OCI-LY7 (cell line): ENCODE measurements at regions not wholly inside any gene's neighbourhood (a gene's known extent, or its start where the extent isn't known, plus 50 kb on each side); places are given as distances from the start of the nearest gene placed in this dataset.

Experiments used
- EZH2phosphoT487 ChIP-seq: fragments of 200-600 bp; sonication (generic); IDR thresholded peaks from 2 replicates; pipeline ENCODE4 v1.6.1; 2018; ENCODE audit warnings: low read depth, borderline replicate concordance, mild to moderate bottlenecking, mixed run types, antibody characterized with exemption, low read length, moderate library complexity, mixed read lengths
- TF ChIP-seq, protein P1 (sequence below): fragments of 200-600 bp; sonication (generic); conservative IDR thresholded peaks from 2 replicates; pipeline ENCODE4 v1.5.1; 2014; ENCODE audit warnings: mild to moderate bottlenecking, antibody characterized with exemption, low read length, moderate library complexity, mixed read lengths

GRCh38 chr5:56413546-56413945 is 180.4 kb upstream of the ANKRD55 start:
- TF ChIP-seq, protein P1, sequence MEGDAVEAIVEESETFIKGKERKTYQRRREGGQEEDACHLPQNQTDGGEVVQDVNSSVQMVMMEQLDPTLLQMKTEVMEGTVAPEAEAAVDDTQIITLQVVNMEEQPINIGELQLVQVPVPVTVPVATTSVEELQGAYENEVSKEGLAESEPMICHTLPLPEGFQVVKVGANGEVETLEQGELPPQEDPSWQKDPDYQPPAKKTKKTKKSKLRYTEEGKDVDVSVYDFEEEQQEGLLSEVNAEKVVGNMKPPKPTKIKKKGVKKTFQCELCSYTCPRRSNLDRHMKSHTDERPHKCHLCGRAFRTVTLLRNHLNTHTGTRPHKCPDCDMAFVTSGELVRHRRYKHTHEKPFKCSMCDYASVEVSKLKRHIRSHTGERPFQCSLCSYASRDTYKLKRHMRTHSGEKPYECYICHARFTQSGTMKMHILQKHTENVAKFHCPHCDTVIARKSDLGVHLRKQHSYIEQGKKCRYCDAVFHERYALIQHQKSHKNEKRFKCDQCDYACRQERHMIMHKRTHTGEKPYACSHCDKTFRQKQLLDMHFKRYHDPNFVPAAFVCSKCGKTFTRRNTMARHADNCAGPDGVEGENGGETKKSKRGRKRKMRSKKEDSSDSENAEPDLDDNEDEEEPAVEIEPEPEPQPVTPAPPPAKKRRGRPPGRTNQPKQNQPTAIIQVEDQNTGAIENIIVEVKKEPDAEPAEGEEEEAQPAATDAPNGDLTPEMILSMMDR = no peak
- no peak for TF ChIP-seq EZH2phosphoT487
